DOHH2 (cell line): ENCODE measurements at regions not wholly inside any gene's neighbourhood (a gene's known extent, or its start where the extent isn't known, plus 50 kb on each side); places are given as distances from the start of the nearest gene placed in this dataset.

Experiments
- EZH2phosphoT487 ChIP-seq: fragments of 200-600 bp; sonication (generic); IDR thresholded peaks from 2 replicates; pipeline ENCODE4 v1.6.1; 2017; ENCODE audit warnings: borderline replicate concordance, mild to moderate bottlenecking, antibody characterized with exemption, low read length, moderate library complexity, mixed read lengths
- TF ChIP-seq, protein P1 (sequence below): fragments of 200-600 bp; sonication (generic); IDR thresholded peaks from one replicate; pipeline ENCODE4 v1.5.1; 2014; ENCODE audit warnings: antibody characterized with exemption, mild to moderate bottlenecking, low read depth, low read length; ENCODE audit not compliant: poor library complexity, severe bottlenecking

DNA sequence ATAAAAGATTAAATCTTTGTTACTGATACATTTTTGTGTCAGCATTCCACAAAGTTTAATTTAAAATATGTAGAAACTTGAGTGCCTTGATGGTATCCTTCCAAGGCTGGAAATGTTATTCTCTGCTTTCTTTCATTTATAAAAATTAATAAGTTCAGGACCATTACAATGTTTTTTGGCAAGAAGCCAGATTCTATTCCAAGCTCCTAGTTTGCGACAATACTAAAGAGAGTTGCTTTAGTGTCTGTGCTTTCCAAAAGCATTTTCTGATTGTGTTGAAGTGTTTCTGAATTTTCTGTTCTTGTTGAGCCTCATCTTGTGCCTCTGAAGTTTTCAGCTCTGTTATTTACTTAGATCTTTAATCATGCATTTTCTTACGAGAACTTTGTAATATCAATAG is 516.2 kb downstream of the KCTD8 start:
- no peak for TF ChIP-seq EZH2phosphoT487
- TF ChIP-seq, protein P1, sequence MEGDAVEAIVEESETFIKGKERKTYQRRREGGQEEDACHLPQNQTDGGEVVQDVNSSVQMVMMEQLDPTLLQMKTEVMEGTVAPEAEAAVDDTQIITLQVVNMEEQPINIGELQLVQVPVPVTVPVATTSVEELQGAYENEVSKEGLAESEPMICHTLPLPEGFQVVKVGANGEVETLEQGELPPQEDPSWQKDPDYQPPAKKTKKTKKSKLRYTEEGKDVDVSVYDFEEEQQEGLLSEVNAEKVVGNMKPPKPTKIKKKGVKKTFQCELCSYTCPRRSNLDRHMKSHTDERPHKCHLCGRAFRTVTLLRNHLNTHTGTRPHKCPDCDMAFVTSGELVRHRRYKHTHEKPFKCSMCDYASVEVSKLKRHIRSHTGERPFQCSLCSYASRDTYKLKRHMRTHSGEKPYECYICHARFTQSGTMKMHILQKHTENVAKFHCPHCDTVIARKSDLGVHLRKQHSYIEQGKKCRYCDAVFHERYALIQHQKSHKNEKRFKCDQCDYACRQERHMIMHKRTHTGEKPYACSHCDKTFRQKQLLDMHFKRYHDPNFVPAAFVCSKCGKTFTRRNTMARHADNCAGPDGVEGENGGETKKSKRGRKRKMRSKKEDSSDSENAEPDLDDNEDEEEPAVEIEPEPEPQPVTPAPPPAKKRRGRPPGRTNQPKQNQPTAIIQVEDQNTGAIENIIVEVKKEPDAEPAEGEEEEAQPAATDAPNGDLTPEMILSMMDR = no peak
